Endodermal cell (in vitro differentiated cells): ENCODE measurements at regions not wholly inside any gene's neighbourhood (a gene's known extent, or its start where the extent isn't known, plus 50 kb on each side); places are given as distances from the start of the nearest gene placed in this dataset.

Experiments used
- DNase-seq: peaks from one replicate; pipeline ENCODE4 v3.0.0-alpha.2; 2017
- H3K27ac ChIP-seq: 2 replicates; pipeline ENCODE4 v1.5.1; 2013; ENCODE audit warnings: mild to moderate bottlenecking, low read depth, low read length, moderate library complexity
- H3K27me3 ChIP-seq: 2 replicates; pipeline ENCODE4 v1.6.1; 2013; ENCODE audit warnings: mild to moderate bottlenecking, low read length, moderate library complexity; ENCODE audit not compliant: insufficient read depth, control insufficient read depth, poor library complexity, severe bottlenecking
- H3K36me3 ChIP-seq: 2 replicates; pipeline ENCODE4 v1.7.0; 2013; ENCODE audit warnings: mild to moderate bottlenecking, low read length, moderate library complexity; ENCODE audit not compliant: control insufficient read depth, insufficient read depth
- H3K4me1 ChIP-seq: one replicate; pipeline ENCODE4 v1.7.0; 2013; ENCODE audit warnings: low read length; ENCODE audit not compliant: control insufficient read depth, insufficient read depth
- H3K4me3 ChIP-seq: 2 replicates; pipeline ENCODE4 v1.5.1; 2013; ENCODE audit warnings: mild to moderate bottlenecking, low read length, moderate library complexity
- H3K9ac ChIP-seq: 2 replicates; pipeline ENCODE4 v1.6.1; 2013; ENCODE audit warnings: mild to moderate bottlenecking, low read length, moderate library complexity; ENCODE audit not compliant: poor library complexity, severe bottlenecking; ENCODE audit errors: extremely low read depth
- H3K9me3 ChIP-seq: 2 replicates; pipeline ENCODE4 v1.6.1; 2013; ENCODE audit warnings: mild to moderate bottlenecking, low read length, moderate library complexity; ENCODE audit not compliant: control insufficient read depth
- H3K27ac Mint-ChIP-seq: 2 replicates; pipeline ENCODE4 v1.8.0; 2020; ENCODE audit warnings: mixed read lengths
- H3K27me3 Mint-ChIP-seq: 2 replicates; pipeline ENCODE4 v1.8.0; 2021; ENCODE audit warnings: mild to moderate bottlenecking, mixed read lengths; ENCODE audit not compliant: insufficient read depth
- H3K36me3 Mint-ChIP-seq: 2 replicates; pipeline ENCODE4 v1.8.0; 2020; ENCODE audit warnings: low read depth, mixed read lengths
- H3K4me1 Mint-ChIP-seq: 2 replicates; pipeline ENCODE4 v1.8.0; 2020; ENCODE audit warnings: mixed read lengths
- H3K4me3 Mint-ChIP-seq: 2 replicates; pipeline ENCODE4 v1.8.0; 2020; ENCODE audit warnings: mild to moderate bottlenecking, moderate library complexity, mixed read lengths
- H3K9me3 Mint-ChIP-seq: 2 replicates; pipeline ENCODE4 v1.8.0; 2020; ENCODE audit warnings: mild to moderate bottlenecking, mixed read lengths
- CTCF ChIP-seq: fragments of 200-600 bp; sonication (generic); conservative IDR thresholded peaks from 2 replicates; pipeline ENCODE4 v1.5.0; 2021; ENCODE audit warnings: antibody characterized with exemption, mild to moderate bottlenecking
- WGBS, 2 experiments: methylation state at CpG; one replicate each; pipeline versions ENCODE4 v1.1.5 to v1.1.7; 2013; ENCODE audit warnings: missing lambda C conversion rate in 2 of 2, mixed read lengths in 1 of 2; ENCODE audit not compliant: insufficient coverage in 1 of 2, insufficient read length in 1 of 2; 5-methylcytosine and 5-hydroxymethylcytosine counted together

- no peak overlapping the region for H3K9ac ChIP-seq
- no peak overlapping the region for H3K27ac ChIP-seq
- H3K9me3 ChIP-seq: no peaks in the 10 kb centered on the region
- no peaks in the 10 kb centered on the region for H3K27me3 ChIP-seq
- H3K27ac Mint-ChIP-seq: no peak overlapping the region
- H3K9me3 Mint-ChIP-seq: no peaks in the 10 kb centered on the region
- no peak for DNase-seq
- WGBS, 2 experiments: no CpG with 5 or more reads among the region's 1 CpG
- peaks cover 6% of the 10 kb centered on the region for H3K4me1 Mint-ChIP-seq
- H3K36me3 Mint-ChIP-seq: no peaks in the 10 kb centered on the region
- H3K4me3 Mint-ChIP-seq: no peak overlapping the region
- TF ChIP-seq CTCF: no peak
- H3K27me3 Mint-ChIP-seq: no peaks in the 10 kb centered on the region
- H3K4me3 ChIP-seq: no peak overlapping the region
- no peaks in the 10 kb centered on the region for H3K36me3 ChIP-seq
- no peaks in the 10 kb centered on the region for H3K4me1 ChIP-seq
Measured at GRCh38 chr6:154629127-154629526, 104.1 kb upstream of the SCAF8 start.

- 81 to 82% methylated on average over 2 of the region's 2 CpGs for WGBS, 2 experiments
- no peaks in the 10 kb centered on the region for H3K27me3 Mint-ChIP-seq
- no peak for DNase-seq
Measured at GRCh38 chr6:154632119-154632518, 101.1 kb upstream of the SCAF8 start.

GRCh38 chr6:154637392-154637791 is 95.8 kb upstream of the SCAF8 start:
- no peaks in the 10 kb centered on the region for H3K27me3 Mint-ChIP-seq
- H3K4me3 Mint-ChIP-seq: no peak overlapping the region
- no peak overlapping the region for H3K9ac ChIP-seq
- H3K9me3 Mint-ChIP-seq: no peaks in the 10 kb centered on the region
- DNase-seq: no peak
- 94 to 95% methylated on average over 3 to 4 of the region's 4 CpGs for WGBS, 2 experiments
- no peaks in the 10 kb centered on the region for H3K36me3 Mint-ChIP-seq
- H3K27ac Mint-ChIP-seq: no peak overlapping the region
- H3K9me3 ChIP-seq: no peaks in the 10 kb centered on the region
- no peaks in the 10 kb centered on the region for H3K27me3 ChIP-seq
- TF ChIP-seq CTCF: no peak
- H3K4me1 ChIP-seq: no peaks in the 10 kb centered on the region
- H3K4me1 Mint-ChIP-seq: peaks cover under 1% of the 10 kb centered on the region
- no peaks in the 10 kb centered on the region for H3K36me3 ChIP-seq
- H3K27ac ChIP-seq: no peak overlapping the region
- no peak overlapping the region for H3K4me3 ChIP-seq

More at GRCh38 chr6:154632119-154632518, 101.1 kb upstream of the SCAF8 start:
- no peak overlapping the region for H3K27ac ChIP-seq
- no peaks in the 10 kb centered on the region for H3K9me3 Mint-ChIP-seq
- H3K36me3 Mint-ChIP-seq: no peaks in the 10 kb centered on the region
- H3K9ac ChIP-seq: no peak overlapping the region
- H3K27me3 ChIP-seq: no peaks in the 10 kb centered on the region
- H3K4me3 Mint-ChIP-seq: no peak overlapping the region
- H3K4me3 ChIP-seq: no peak overlapping the region
- H3K9me3 ChIP-seq: no peaks in the 10 kb centered on the region
- peaks cover 6% of the 10 kb centered on the region for H3K4me1 Mint-ChIP-seq
- no peak for TF ChIP-seq CTCF
- no peaks in the 10 kb centered on the region for H3K4me1 ChIP-seq
- H3K27ac Mint-ChIP-seq: no peak overlapping the region
- H3K36me3 ChIP-seq: no peaks in the 10 kb centered on the region
